ENCODE measurements at regions not wholly inside any gene's neighbourhood (a gene's known extent, or its start where the extent isn't known, plus 50 kb on each side); places are given as distances from the start of the nearest gene placed in this dataset.

GRCh38 chr10:124251317-124252065, 158.1 kb upstream of the CHST15 start:
- Mint-ChIP-seq H3K27ac (no peak overlapping the region), H3K9me3 (peaks cover 18% of the 10 kb centered on the region), H3K27me3 (ENCODE audit: insufficient read depth) (peaks cover 2% of the 10 kb centered on the region), H3K4me3 (no peak overlapping the region), H3K4me1 (no peaks in the 10 kb centered on the region), H3K36me3 (ENCODE audit: low read depth) (no peaks in the 10 kb centered on the region)
- Histone ChIP-seq H3K9me3 (ENCODE audit: control insufficient read depth, low read length) (peaks cover 19% of the 10 kb centered on the region), H3K4me3 (ENCODE audit: low read length) (no peak overlapping the region), H3K27ac (ENCODE audit: low read depth, low read length) (no peak overlapping the region), H3K4me1 (ENCODE audit: control insufficient read depth, insufficient read depth, low read length) (no peaks in the 10 kb centered on the region), H3K27me3 (ENCODE audit: control insufficient read depth, insufficient read depth, low read length, poor library complexity, severe bottlenecking) (no peaks in the 10 kb centered on the region), H3K36me3 (ENCODE audit: control insufficient read depth, insufficient read depth, low read length) (no peaks in the 10 kb centered on the region), H3K9ac (ENCODE audit: extremely low read depth, low read length, poor library complexity, severe bottlenecking) (no peak overlapping the region)
- WGBS, 2 experiments (ENCODE audit: insufficient coverage in 1 of 2, insufficient read length in 1 of 2): 82 to 83% methylated on average over 2 to 4 of the region's 4 CpGs
- no peak for TF ChIP-seq CTCF (conservative IDR thresholded peaks at IDR 0.05)
- no peak for DNase-seq

GRCh38 chr10:124250506-124250905, 157.1 kb upstream of the CHST15 start:
- H3K27me3 ChIP-seq (ENCODE audit: control insufficient read depth, insufficient read depth, low read length, poor library complexity, severe bottlenecking): no peaks in the 10 kb centered on the region
- peak; percentile 26 for DNase-seq
- Mint-ChIP-seq H3K36me3 (ENCODE audit: low read depth) (no peaks in the 10 kb centered on the region), H3K4me3 (no peak overlapping the region), H3K9me3 (peaks cover 15% of the 10 kb centered on the region), H3K27ac (no peak overlapping the region), H3K27me3 (ENCODE audit: insufficient read depth) (peaks cover 2% of the 10 kb centered on the region), H3K4me1 (no peaks in the 10 kb centered on the region)
- H3K9ac ChIP-seq (ENCODE audit: extremely low read depth, low read length, poor library complexity, severe bottlenecking): no peak overlapping the region
- H3K4me1 ChIP-seq (ENCODE audit: control insufficient read depth, insufficient read depth, low read length): no peaks in the 10 kb centered on the region
- peaks cover 15% of the 10 kb centered on the region for H3K9me3 ChIP-seq (ENCODE audit: control insufficient read depth, low read length)
- H3K27ac ChIP-seq (ENCODE audit: low read depth, low read length): no peak overlapping the region
- H3K36me3 ChIP-seq (ENCODE audit: control insufficient read depth, insufficient read depth, low read length): no peaks in the 10 kb centered on the region
- 96 to 97% methylated on average over 6 of the region's 6 CpGs for WGBS, 2 experiments (ENCODE audit: insufficient coverage in 1 of 2, insufficient read length in 1 of 2)
- H3K4me3 ChIP-seq (ENCODE audit: low read length): no peak overlapping the region
- TF ChIP-seq CTCF (conservative IDR thresholded peaks at IDR 0.05): no peak

GRCh38 chr10:124249812-124250432, 156.5 kb upstream of the CHST15 start:
- H3K27me3 ChIP-seq (ENCODE audit: control insufficient read depth, insufficient read depth, low read length, poor library complexity, severe bottlenecking): no peaks in the 10 kb centered on the region
- H3K27ac Mint-ChIP-seq: no peak overlapping the region
- peaks cover 9% of the 10 kb centered on the region for H3K9me3 Mint-ChIP-seq
- H3K4me1 ChIP-seq (ENCODE audit: control insufficient read depth, insufficient read depth, low read length): no peaks in the 10 kb centered on the region
- no peaks in the 10 kb centered on the region for H3K36me3 ChIP-seq (ENCODE audit: control insufficient read depth, insufficient read depth, low read length)
- no peak overlapping the region for H3K4me3 ChIP-seq (ENCODE audit: low read length)
- peak; percentile 67 for DNase-seq
- 63 to 75% methylated on average over 4 to 8 of the region's 8 CpGs for WGBS, 2 experiments (ENCODE audit: insufficient coverage in 1 of 2, insufficient read length in 1 of 2)
- peaks cover 2% of the 10 kb centered on the region for H3K27me3 Mint-ChIP-seq (ENCODE audit: insufficient read depth)
- no peak overlapping the region for H3K4me3 Mint-ChIP-seq
- H3K27ac ChIP-seq (ENCODE audit: low read depth, low read length): no peak overlapping the region
- peak; percentile 78 for TF ChIP-seq CTCF (conservative IDR thresholded peaks at IDR 0.05)
- H3K9ac ChIP-seq (ENCODE audit: extremely low read depth, low read length, poor library complexity, severe bottlenecking): no peak overlapping the region
- H3K9me3 ChIP-seq (ENCODE audit: control insufficient read depth, low read length): peaks cover 11% of the 10 kb centered on the region
- no peaks in the 10 kb centered on the region for H3K36me3 Mint-ChIP-seq (ENCODE audit: low read depth)
- no peaks in the 10 kb centered on the region for H3K4me1 Mint-ChIP-seq
